A673 (cell line): ENCODE measurements at regions not wholly inside any gene's neighbourhood (a gene's known extent, or its start where the extent isn't known, plus 50 kb on each side); places are given as distances from the start of the nearest gene placed in this dataset.
"Not testable (repeated sequence)": the region's sequence is repeated elsewhere in the genome, so short reads cannot be mapped to it uniquely, and the experiment has no call there.

Experiments
- BruUV-seq: library from RNA; stranded (reverse); fragments of 400-500 nt; replicated peaks from 2 replicates; lab custom pipeline; 2021; lab: Mats Ljungman, UMichigan
- CTCF ChIA-PET: fragments of 300-600 bp; sonication (Branson Sonifier 250); formaldehyde crosslinking; loops from one replicate; lab custom pipeline; 2022; ENCODE audit warnings: antibody characterized with exemption; lab: Charles Lee
- POLR2A ChIA-PET: fragments of 300-600 bp; sonication (Branson Sonifier 250); formaldehyde crosslinking; loops from one replicate; lab custom pipeline; 2022; ENCODE audit warnings: antibody characterized with exemption; ENCODE audit not compliant: low non-redundant PET; lab: Charles Lee
- DNase-seq: peaks from one replicate; pipeline ENCODE4 v3.0.0-alpha.2; 2015; ENCODE audit warnings: low spot score
- H3K27ac ChIP-seq: fragments of 200-600 bp; sonication (generic); 2 replicates; pipeline ENCODE4 v1.5.1; 2016; ENCODE audit warnings: mixed run types, low read depth, mild to moderate bottlenecking, mixed read lengths, antibody characterized with exemption, low read length; ENCODE audit not compliant: poor library complexity, severe bottlenecking
- H3K27me3 ChIP-seq: fragments of 200-600 bp; sonication (generic); replicated peaks from 2 replicates; pipeline ENCODE4 v1.6.1; 2017; ENCODE audit warnings: mixed run types, low read depth, mild to moderate bottlenecking, mixed read lengths, antibody characterized with exemption, low read length; ENCODE audit not compliant: insufficient read depth, poor library complexity
- H3K36me3 ChIP-seq: fragments of 200-600 bp; sonication (generic); 2 replicates; pipeline ENCODE4 v1.6.1; 2016; ENCODE audit warnings: mixed run types, mild to moderate bottlenecking, mixed read lengths, antibody characterized with exemption, low read length; ENCODE audit not compliant: insufficient read depth, poor library complexity, severe bottlenecking
- H3K4me1 ChIP-seq: fragments of 200-600 bp; sonication (generic); 2 replicates; pipeline ENCODE4 v1.6.1; 2017; ENCODE audit warnings: mixed run types, mild to moderate bottlenecking, mixed read lengths, antibody characterized with exemption, low read length; ENCODE audit not compliant: insufficient read depth, poor library complexity, severe bottlenecking
- H3K4me3 ChIP-seq: fragments of 200-600 bp; sonication (generic); 2 replicates; pipeline ENCODE4 v1.5.1; 2016; ENCODE audit warnings: low read depth, mixed run types, mild to moderate bottlenecking, mixed read lengths, low read length; ENCODE audit not compliant: poor library complexity, severe bottlenecking
- H3K9me3 ChIP-seq: fragments of 200-600 bp; sonication (generic); 2 replicates; pipeline ENCODE4 v1.6.1; 2016; ENCODE audit warnings: mixed run types, low read depth, mild to moderate bottlenecking, mixed read lengths, antibody characterized with exemption, low read length; ENCODE audit not compliant: poor library complexity, severe bottlenecking
- CTCF ChIP-seq: fragments of 300-800, 200-600 bp; sonication (generic); conservative IDR thresholded peaks from 2 replicates; pipeline ENCODE4 v1.5.1; 2017; ENCODE audit warnings: low read depth, mild to moderate bottlenecking, antibody characterized with exemption, low read length, moderate library complexity, mixed read lengths
- EZH2 ChIP-seq: fragments of 200-600 bp; sonication (generic); IDR thresholded peaks from 2 replicates; pipeline ENCODE4 v1.6.1; 2017; ENCODE audit warnings: borderline replicate concordance, low read depth, mild to moderate bottlenecking, mixed read lengths, antibody characterized with exemption, low read length; ENCODE audit not compliant: poor library complexity, severe bottlenecking
- intact Hi-C: fragments of 100-400 bp; cut with micrococcal nuclease; formaldehyde crosslinking; loops from one replicate; pipeline ENCODE4 v1.10.0; 2022; ENCODE audit not compliant: unreplicated experiment

DNA sequence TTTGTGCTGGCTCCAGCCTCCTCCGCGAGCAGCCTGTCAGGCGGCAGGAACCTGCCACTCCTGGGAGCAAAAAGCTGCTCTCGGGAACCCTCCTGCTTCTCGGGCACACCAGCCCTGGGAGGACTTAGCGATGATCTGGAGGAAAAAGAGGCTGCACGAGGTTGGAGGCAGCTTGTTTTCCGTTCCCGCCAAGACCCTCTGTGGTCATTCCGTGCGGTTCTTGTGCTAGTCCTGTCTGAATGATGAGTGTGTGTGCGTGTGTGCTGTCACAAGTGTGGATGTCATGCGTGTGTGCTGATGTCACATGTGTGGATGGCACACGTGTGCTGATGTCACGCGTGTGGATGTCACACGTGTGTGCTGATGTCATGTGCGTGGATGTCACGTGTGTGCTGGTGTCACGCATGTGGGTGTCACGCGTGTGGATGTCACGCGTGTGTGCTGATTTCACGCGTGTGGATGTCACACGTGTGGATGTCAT lies 150.0 kb downstream of the NPIPB11 start:
- intact Hi-C loops: no loop called here

GRCh38 chr16:29255957-29256356 lies 150.6 kb downstream of the NPIPB11 start:
- H3K27ac ChIP-seq, CTCF ChIA-PET, POLR2A ChIA-PET, DNase-seq, H3K36me3 ChIP-seq, BruUV-seq, intact Hi-C loops, H3K4me1 ChIP-seq, H3K9me3 ChIP-seq, H3K27me3 ChIP-seq, H3K4me3 ChIP-seq: not testable (repeated sequence)

More for the DNA sequence above, 150.0 kb downstream of the NPIPB11 start:
- Histone ChIP-seq H3K27me3 (no peaks in the 10 kb centered on the region), H3K9me3 (no peaks in the 10 kb centered on the region), H3K4me3 (no peak overlapping the region), H3K36me3 (no peaks in the 10 kb centered on the region), H3K4me1 (no peaks in the 10 kb centered on the region), H3K27ac (no peak overlapping the region)
- no TSS peak for BruUV-seq
- POLR2A ChIA-PET: no interaction called here
- DNase-seq: no peak
- CTCF ChIA-PET: no interaction called here
- TF ChIP-seq CTCF (no peak), EZH2 (no peak)

DNA sequence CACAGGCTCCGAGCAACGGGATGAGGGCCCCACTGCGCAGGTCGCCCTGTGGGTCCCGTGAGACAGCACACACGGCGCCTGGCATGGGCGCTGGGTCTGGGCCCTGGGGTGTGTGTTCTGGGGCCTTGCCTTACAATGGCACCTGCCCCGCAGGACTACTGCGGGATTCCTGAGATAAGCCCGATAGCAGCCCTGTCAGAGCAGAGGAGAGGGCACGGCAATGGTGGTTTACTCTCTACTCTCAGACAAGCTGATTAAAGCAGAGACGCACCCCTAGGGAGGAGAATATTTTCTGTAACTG lies 151.1 kb downstream of the NPIPB11 start:
- CTCF ChIA-PET, H3K27ac ChIP-seq: not testable (repeated sequence)

GRCh38 chr16:29254676-29255495 lies 151.6 kb downstream of the NPIPB11 start:
- intact Hi-C loops: no loop called here
- Histone ChIP-seq H3K9me3 (no peaks in the 10 kb centered on the region), H3K27me3 (no peaks in the 10 kb centered on the region), H3K27ac (no peak overlapping the region), H3K4me3 (no peak overlapping the region), H3K36me3 (no peaks in the 10 kb centered on the region), H3K4me1 (no peaks in the 10 kb centered on the region)
- DNase-seq: no peak
- ChIA-PET POLR2A (no interaction called here), CTCF (no interaction called here)
- no TSS peak for BruUV-seq
- TF ChIP-seq CTCF (no peak), EZH2 (no peak)

More for the DNA sequence above, 151.1 kb downstream of the NPIPB11 start:
- H3K4me3 ChIP-seq, DNase-seq, H3K4me1 ChIP-seq, BruUV-seq, H3K9me3 ChIP-seq, H3K27me3 ChIP-seq, H3K36me3 ChIP-seq, POLR2A ChIA-PET, intact Hi-C loops: not testable (repeated sequence)

DNA sequence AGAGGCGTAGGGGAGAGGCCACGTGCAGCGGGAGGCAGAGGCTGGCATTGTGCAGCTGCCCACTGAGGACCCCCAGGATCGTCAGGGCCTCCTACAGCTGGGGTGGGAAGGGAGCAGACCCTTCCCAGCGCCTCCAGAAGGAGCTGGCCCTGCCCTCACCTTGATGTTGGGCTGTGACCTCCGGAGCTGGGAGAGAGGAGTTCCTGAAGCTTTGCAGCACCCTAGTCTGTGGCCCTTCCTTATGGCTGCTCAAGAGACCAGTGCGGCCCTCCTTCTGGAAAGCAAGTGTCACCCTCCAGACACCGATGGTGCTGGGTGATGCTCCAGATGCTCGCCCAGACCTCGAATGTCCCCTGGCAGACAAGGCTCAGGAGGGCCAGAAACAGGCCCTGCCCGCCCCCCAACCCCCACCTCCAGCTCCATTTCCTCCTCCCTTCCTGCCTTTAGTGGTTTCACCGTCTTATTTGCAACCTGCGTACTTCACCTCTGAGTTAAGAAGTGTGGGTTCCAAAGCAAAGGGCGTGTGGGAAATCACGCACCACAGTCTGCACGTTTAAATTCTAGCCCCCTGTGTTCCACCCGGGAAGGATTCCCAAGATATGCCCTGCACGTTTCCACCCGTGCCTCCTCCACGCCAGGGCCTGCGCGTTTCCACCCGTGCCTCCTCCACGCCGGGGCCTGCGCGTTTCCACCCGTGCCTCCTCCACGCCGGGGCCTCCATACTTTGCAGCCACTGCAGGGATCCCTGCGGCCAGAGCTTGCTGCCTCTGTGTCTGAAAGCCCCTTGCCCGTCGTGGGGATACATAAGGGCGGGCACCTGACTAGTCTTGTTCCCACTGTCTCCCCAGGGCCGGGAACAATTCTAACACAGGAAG lies 152.6 kb downstream of the NPIPB11 start:
- BruUV-seq, DNase-seq, H3K4me1 ChIP-seq, POLR2A ChIA-PET, H3K9me3 ChIP-seq, H3K36me3 ChIP-seq, intact Hi-C loops, H3K27ac ChIP-seq, H3K27me3 ChIP-seq, CTCF ChIA-PET, H3K4me3 ChIP-seq: not testable (repeated sequence)
